ENCODE measurements at regions not wholly inside any gene's neighbourhood (a gene's known extent, or its start where the extent isn't known, plus 50 kb on each side); places are given as distances from the start of the nearest gene placed in this dataset.

DNA sequence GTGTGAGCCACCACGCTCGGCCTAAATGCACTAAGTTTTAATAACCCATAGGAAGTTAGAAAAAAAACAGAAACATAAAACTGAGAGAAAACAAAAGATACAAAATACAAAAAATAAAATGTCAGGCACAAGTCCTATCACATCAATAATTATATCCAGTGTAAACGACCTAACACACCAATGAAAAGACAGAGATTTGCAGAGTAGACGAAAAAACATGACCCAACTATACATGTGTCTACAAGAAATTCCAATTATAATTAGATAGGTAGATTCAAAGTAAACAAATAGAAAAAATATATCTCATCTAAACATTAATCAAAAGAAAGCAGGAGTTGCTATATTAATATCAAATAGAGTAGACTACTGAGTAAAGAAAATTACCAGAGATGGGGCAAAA lies 69.4 kb upstream of the NUDT4 start:
- TF ChIP-seq, protein P1, sequence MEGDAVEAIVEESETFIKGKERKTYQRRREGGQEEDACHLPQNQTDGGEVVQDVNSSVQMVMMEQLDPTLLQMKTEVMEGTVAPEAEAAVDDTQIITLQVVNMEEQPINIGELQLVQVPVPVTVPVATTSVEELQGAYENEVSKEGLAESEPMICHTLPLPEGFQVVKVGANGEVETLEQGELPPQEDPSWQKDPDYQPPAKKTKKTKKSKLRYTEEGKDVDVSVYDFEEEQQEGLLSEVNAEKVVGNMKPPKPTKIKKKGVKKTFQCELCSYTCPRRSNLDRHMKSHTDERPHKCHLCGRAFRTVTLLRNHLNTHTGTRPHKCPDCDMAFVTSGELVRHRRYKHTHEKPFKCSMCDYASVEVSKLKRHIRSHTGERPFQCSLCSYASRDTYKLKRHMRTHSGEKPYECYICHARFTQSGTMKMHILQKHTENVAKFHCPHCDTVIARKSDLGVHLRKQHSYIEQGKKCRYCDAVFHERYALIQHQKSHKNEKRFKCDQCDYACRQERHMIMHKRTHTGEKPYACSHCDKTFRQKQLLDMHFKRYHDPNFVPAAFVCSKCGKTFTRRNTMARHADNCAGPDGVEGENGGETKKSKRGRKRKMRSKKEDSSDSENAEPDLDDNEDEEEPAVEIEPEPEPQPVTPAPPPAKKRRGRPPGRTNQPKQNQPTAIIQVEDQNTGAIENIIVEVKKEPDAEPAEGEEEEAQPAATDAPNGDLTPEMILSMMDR (IDR thresholded peaks at IDR 0.05; ENCODE audit: low read depth, low read length, poor library complexity, severe bottlenecking), result no peak
- no peak for TF ChIP-seq EZH2phosphoT487 (IDR thresholded peaks at IDR 0.05; ENCODE audit: borderline replicate concordance, low read length)
- Histone ChIP-seq H4K20me1 (ENCODE audit: control insufficient read depth, insufficient read depth, low read depth, low read length) (no peaks in the 10 kb centered on the region), H3K4me3 (ENCODE audit: low read length) (no peak overlapping the region)

DNA sequence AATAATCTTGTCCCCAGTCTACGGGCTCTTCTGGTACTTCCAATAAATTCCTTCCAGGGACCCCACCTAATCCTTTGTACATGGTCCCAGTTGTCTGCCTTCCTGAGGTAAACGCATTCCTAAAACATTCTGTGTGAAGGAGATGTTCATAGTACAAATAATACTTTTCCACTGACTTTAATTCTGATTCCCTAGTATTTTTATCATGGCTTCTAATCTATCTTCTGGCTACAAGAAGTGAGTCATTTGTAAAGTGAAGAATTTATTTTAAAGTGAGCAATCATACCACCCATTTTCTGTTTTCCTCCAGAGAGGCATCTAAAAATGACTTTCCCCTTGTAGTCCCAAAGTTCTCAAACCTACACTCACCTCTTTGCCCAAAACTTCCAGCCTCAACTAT lies 65.9 kb upstream of the NUDT4 start:
- Histone ChIP-seq H3K27ac (ENCODE audit: low read depth, low read length) (no peak overlapping the region), H3K4me1 (ENCODE audit: control insufficient read depth, low read length) (no peaks in the 10 kb centered on the region), H3K4me3 (ENCODE audit: low read length) (no peak overlapping the region), H3K4me2 (ENCODE audit: low read length) (no peak overlapping the region), H3K9me3 (ENCODE audit: control insufficient read depth, insufficient read depth, low read length) (no peaks in the 10 kb centered on the region), H3K79me2 (ENCODE audit: control insufficient read depth, low read length) (no peaks in the 10 kb centered on the region), H3K9me2 (replicated peaks; ENCODE audit: control insufficient read depth, low read length) (no peaks in the 10 kb centered on the region), H4K20me1 (ENCODE audit: control insufficient read depth, insufficient read depth, low read depth, low read length) (no peaks in the 10 kb centered on the region), H3F3A (ENCODE audit: control insufficient read depth, insufficient read depth) (no peaks in the 10 kb centered on the region), H3K27me3 (ENCODE audit: control insufficient read depth, low read length) (no peaks in the 10 kb centered on the region), H3K36me3 (ENCODE audit: control insufficient read depth, low read length) (no peaks in the 10 kb centered on the region)
- TF ChIP-seq, protein P1 (IDR thresholded peaks at IDR 0.05; ENCODE audit: low read depth, low read length, poor library complexity, severe bottlenecking), result no peak
- no peak for TF ChIP-seq EZH2phosphoT487 (IDR thresholded peaks at IDR 0.05; ENCODE audit: borderline replicate concordance, low read length)

More for the DNA sequence above, 69.4 kb upstream of the NUDT4 start:
- Histone ChIP-seq H3K36me3 (ENCODE audit: control insufficient read depth, low read length) (no peaks in the 10 kb centered on the region), H3K9me2 (replicated peaks; ENCODE audit: control insufficient read depth, low read length) (no peaks in the 10 kb centered on the region), H3K4me1 (ENCODE audit: control insufficient read depth, low read length) (no peaks in the 10 kb centered on the region), H3K9me3 (ENCODE audit: control insufficient read depth, insufficient read depth, low read length) (no peaks in the 10 kb centered on the region), H3K4me2 (ENCODE audit: low read length) (no peak overlapping the region), H3K27me3 (ENCODE audit: control insufficient read depth, low read length) (no peaks in the 10 kb centered on the region), H3K27ac (ENCODE audit: low read depth, low read length) (no peak overlapping the region), H3K79me2 (ENCODE audit: control insufficient read depth, low read length) (no peaks in the 10 kb centered on the region), H3F3A (ENCODE audit: control insufficient read depth, insufficient read depth) (no peaks in the 10 kb centered on the region)

DNA sequence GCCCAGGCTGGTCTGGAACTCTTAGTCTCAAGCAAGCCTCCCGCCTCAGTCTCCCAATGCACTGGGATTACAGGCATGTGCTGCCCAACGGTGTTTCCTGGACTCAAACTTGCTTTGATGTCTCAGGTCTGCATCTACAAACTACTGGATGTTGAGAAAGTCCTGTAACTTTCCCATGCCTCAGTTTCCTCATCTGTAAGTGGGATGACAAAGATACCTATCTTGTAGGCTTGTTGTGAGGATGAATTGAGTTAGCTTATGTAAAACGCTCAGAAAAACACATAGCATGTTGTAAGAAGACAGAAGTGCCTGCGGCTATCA lies 63.6 kb upstream of the NUDT4 start:
- Histone ChIP-seq H3K27ac (ENCODE audit: low read depth, low read length) (no peak overlapping the region), H3K36me3 (ENCODE audit: control insufficient read depth, low read length) (no peaks in the 10 kb centered on the region), H3K27me3 (ENCODE audit: control insufficient read depth, low read length) (no peaks in the 10 kb centered on the region), H3K9me2 (replicated peaks; ENCODE audit: control insufficient read depth, low read length) (no peaks in the 10 kb centered on the region), H3K4me3 (ENCODE audit: low read length) (no peak overlapping the region), H3K4me2 (ENCODE audit: low read length) (no peak overlapping the region), H3F3A (ENCODE audit: control insufficient read depth, insufficient read depth) (no peaks in the 10 kb centered on the region), H4K20me1 (ENCODE audit: control insufficient read depth, insufficient read depth, low read depth, low read length) (no peaks in the 10 kb centered on the region), H3K79me2 (ENCODE audit: control insufficient read depth, low read length) (no peaks in the 10 kb centered on the region), H3K9me3 (ENCODE audit: control insufficient read depth, insufficient read depth, low read length) (no peaks in the 10 kb centered on the region), H3K4me1 (ENCODE audit: control insufficient read depth, low read length) (no peaks in the 10 kb centered on the region)
- TF ChIP-seq, protein P1 (IDR thresholded peaks at IDR 0.05; ENCODE audit: low read depth, low read length, poor library complexity, severe bottlenecking), result no peak

DNA sequence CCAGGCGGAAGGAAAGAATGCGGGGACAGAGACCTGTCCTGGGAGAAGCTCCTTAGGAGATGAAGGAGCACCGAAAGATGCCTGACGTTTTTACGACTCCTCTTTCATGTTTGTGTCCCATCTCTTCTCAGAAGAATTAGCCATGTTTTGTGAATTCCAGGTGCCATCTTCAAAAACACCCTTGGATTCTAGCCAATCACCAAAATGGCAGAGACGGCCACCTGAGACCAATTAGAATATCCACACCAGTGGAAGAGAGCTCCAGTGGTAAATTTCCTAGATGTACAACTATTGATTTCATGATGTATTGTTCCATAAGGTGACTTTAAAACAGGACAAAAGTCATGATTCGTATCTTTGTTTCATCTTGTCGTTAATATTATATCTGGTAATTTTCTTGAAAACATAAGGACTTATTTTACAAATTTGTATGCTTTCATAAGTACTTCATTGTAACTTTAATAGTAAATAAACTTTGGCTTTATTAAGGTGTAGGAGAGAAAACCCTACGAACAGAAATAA lies 62.3 kb upstream of the NUDT4 start:
- Histone ChIP-seq H3K4me3 (ENCODE audit: low read length) (no peak overlapping the region), H3K9me3 (ENCODE audit: control insufficient read depth, insufficient read depth, low read length) (no peaks in the 10 kb centered on the region), H3K36me3 (ENCODE audit: control insufficient read depth, low read length) (no peaks in the 10 kb centered on the region), H4K20me1 (ENCODE audit: control insufficient read depth, insufficient read depth, low read depth, low read length) (no peaks in the 10 kb centered on the region), H3K4me1 (ENCODE audit: control insufficient read depth, low read length) (no peaks in the 10 kb centered on the region), H3F3A (ENCODE audit: control insufficient read depth, insufficient read depth) (no peaks in the 10 kb centered on the region), H3K27me3 (ENCODE audit: control insufficient read depth, low read length) (no peaks in the 10 kb centered on the region), H3K27ac (ENCODE audit: low read depth, low read length) (no peak overlapping the region), H3K79me2 (ENCODE audit: control insufficient read depth, low read length) (no peaks in the 10 kb centered on the region), H3K4me2 (ENCODE audit: low read length) (no peak overlapping the region), H3K9me2 (replicated peaks; ENCODE audit: control insufficient read depth, low read length) (no peaks in the 10 kb centered on the region)
- TF ChIP-seq EZH2phosphoT487 (IDR thresholded peaks at IDR 0.05; ENCODE audit: borderline replicate concordance, low read length), result no peak

Measured in DOHH2 (cell line).